GM10248 (cell line): ENCODE measurements at regions not wholly inside any gene's neighbourhood (a gene's known extent, or its start where the extent isn't known, plus 50 kb on each side); places are given as distances from the start of the nearest gene placed in this dataset.
"Not testable (repeated sequence)": the region's sequence is repeated elsewhere in the genome, so short reads cannot be mapped to it uniquely, and the experiment has no call there.

Experiments
- CTCF ChIA-PET: fragments of 300-600 bp; sonication (Branson Sonifier 250); formaldehyde crosslinking; extraction: SDS; loops from one replicate; lab custom pipeline; 2021; ENCODE audit warnings: antibody characterized with exemption; lab: Yijun Ruan, JAX
- POLR2A ChIA-PET: fragments of 350-650 bp; sonication (Branson Sonifier 250); formaldehyde crosslinking; extraction: SDS; loops from one replicate; lab custom pipeline; 2020; ENCODE audit warnings: antibody characterized with exemption; lab: Yijun Ruan, JAX
- DNase-seq: peaks from one replicate; pipeline ENCODE4 v3.0.0; 2012; ENCODE audit errors: extremely low spot score
- TF ChIP-seq, protein P1 (sequence below): IDR thresholded peaks from 2 replicates; pipeline ENCODE4 v1.5.1; 2012; ENCODE audit warnings: mild to moderate bottlenecking, low read depth; ENCODE audit errors: extremely low read depth, missing control alignments, control extremely low read depth

DNA sequence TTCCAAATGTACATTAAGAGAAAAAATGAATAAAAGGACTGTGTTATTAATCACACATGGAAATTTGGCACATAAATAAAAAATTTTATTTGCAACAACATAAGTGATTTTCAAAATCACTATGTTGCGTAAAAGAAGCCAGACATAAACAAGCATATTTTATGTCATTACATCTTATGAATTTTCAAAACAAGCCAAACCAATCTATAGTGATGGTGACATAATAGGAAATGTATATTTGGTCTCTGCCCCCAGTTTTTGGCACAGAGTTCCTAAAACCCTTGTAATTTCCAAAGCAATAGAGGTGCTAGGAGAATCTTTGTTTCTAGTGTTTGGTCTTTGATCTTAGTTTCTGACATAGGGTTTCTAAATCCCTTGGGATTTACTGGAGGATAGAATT, 543.3 kb downstream of the ZBBX start:
- TF ChIP-seq, protein P1, sequence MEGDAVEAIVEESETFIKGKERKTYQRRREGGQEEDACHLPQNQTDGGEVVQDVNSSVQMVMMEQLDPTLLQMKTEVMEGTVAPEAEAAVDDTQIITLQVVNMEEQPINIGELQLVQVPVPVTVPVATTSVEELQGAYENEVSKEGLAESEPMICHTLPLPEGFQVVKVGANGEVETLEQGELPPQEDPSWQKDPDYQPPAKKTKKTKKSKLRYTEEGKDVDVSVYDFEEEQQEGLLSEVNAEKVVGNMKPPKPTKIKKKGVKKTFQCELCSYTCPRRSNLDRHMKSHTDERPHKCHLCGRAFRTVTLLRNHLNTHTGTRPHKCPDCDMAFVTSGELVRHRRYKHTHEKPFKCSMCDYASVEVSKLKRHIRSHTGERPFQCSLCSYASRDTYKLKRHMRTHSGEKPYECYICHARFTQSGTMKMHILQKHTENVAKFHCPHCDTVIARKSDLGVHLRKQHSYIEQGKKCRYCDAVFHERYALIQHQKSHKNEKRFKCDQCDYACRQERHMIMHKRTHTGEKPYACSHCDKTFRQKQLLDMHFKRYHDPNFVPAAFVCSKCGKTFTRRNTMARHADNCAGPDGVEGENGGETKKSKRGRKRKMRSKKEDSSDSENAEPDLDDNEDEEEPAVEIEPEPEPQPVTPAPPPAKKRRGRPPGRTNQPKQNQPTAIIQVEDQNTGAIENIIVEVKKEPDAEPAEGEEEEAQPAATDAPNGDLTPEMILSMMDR: no peak
- ChIA-PET CTCF (interaction anchor here (1.0 to 1.5 kb wide), 3 partner anchors 12 to 21 kb away, joined by 3 to 5 read pairs (median 4); no protein-coding TSS in a partner anchor), POLR2A (no interaction called here)
- DNase-seq: no peak

DNA sequence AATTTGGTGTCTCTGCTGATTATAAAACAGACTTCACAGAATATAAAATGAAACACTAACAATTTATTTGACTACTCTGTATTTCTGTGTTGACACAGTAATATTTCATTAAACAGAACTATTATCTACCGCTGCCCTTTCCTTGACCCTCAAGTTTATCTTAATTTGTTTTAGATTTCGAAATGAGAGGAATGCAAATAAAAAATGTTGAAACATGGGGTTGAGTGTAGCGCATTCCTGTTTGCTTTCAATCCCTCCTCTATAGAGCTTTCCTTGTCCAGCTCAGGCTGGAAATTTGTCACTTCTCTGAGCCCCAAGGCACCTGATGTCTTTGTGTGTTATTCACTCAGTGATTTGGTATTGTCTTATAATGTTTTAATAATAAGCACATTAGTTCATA, 550.2 kb downstream of the ZBBX start:
- POLR2A ChIA-PET: no interaction called here
- no peak for DNase-seq
- CTCF ChIA-PET: no interaction called here
- TF ChIP-seq, protein P1: no peak

DNA sequence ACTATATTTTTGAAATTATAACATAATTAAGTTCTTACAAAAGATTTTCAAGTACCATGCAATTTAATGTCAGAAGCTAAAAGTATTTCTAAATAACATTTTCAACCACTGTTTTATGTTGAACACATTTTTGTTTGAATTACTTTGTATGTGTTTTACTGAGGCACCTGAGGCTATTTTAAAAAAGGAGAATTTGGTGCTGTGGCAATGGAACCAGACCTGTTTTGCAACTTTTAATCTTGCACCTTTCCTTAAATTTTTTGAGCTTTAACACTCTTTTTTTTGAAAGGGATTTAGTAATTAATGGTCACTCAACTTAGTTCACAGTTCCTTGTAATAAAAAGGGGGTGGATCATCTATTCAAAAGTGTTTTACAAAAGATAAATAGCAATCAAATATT, 561.6 kb downstream of the ZBBX start:
- POLR2A ChIA-PET: no interaction called here
- TF ChIP-seq, protein P1: no peak
- DNase-seq: no peak
- CTCF ChIA-PET: interaction anchor here (1.5 kb wide), 1 partner anchor 14 kb away, joined by 3 read pairs; no protein-coding TSS in a partner anchor

DNA sequence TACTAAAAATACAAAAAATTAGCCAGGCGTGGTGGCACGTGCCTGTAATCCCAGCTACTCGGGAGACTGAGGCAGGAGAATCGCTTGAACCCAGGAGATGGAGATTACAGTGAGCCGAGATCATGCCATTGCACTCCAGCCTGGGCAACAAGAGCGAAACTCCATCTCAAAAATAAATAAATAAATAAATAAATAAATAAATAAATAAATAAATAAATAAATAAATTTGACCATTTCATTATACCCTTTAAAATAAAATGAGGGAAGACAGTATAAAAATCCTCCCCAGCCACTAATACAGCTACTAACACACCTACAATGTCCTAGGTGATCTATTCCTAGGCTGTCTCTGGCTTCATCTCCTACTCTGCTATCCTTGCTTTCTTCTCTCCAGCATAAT, 562.8 kb downstream of the ZBBX start:
- POLR2A ChIA-PET, DNase-seq, CTCF ChIA-PET: not testable (repeated sequence)

DNA sequence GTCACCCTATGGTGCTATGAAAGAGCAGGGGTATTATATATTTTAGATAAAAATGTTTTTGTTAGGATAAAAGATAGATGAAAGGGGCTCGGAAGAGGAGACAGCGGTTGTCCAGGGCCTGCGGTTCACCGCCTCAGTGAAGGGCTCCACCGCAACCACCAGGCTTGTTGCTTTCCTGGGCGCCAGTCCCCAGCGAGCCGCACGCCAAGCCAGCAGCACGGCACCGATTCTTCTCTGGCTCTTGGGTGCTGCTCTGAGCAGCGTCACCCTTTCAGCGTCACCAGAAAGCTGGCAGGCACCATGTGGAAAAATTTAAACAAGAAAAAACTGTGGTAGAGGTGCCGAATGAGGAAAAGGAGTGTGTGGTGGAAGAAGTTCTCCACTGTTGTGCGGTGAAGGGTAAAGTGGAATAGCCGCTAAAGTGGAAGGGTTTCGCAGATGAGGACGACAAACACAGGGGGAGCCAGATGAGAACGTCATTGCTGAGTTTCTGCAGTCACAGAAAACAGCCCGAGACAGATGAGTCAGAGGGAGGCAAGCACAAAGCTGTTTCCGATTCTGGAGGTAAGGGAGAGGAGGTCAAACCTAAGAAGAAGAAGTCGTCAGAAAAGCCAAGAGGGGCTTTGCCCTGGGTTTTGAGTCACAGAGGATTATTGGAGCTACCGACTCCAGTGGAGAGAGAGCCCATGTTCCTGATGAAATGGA, 569.2 kb downstream of the ZBBX start:
- no peak for DNase-seq
- ChIA-PET POLR2A (no interaction called here), CTCF (interaction anchor here (1.2 kb wide), 1 partner anchor 13 kb away, joined by 3 read pairs; no protein-coding TSS in a partner anchor)
- TF ChIP-seq, protein P1: no peak

DNA sequence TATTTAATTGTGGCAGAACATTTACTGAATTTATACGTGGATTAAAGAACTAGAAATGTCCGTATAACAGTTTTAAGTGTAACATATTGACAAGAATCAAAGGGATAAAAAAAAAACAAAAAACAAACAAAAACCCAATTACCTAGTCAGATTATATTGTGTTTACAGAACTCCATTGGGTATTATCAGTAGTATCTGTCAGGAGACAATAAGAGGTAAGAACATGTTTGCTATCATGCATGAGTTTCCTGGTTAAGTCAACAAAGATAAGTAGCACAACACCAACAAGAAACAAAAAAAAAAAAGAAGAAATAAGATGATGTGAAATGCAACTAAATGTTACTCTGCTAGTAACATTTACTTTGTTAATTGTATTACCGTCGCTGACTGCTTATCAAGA, 570.6 kb downstream of the ZBBX start:
- CTCF ChIA-PET: no interaction called here
- DNase-seq: no peak
- TF ChIP-seq, protein P1: no peak
- POLR2A ChIA-PET: no interaction called here

- DNase-seq: no peak
- POLR2A ChIA-PET: no interaction called here
- TF ChIP-seq, protein P1: no peak
- CTCF ChIA-PET: no interaction called here
Observed at GRCh38 chr3:166788936-166789335, 591.2 kb downstream of the ZBBX start.
